Endothelial cell of hepatic sinusoid (primary cell): ENCODE measurements at regions not wholly inside any gene's neighbourhood (a gene's known extent, or its start where the extent isn't known, plus 50 kb on each side); places are given as distances from the start of the nearest gene placed in this dataset.

Experiments
- in situ Hi-C: cut with HindIII; loops from 2 replicates; pipeline ENCODE4 v1.10.0; 2017; ENCODE audit warnings: low sequenced_read_pairs

GRCh38 chrX:129188231-129188630 lies 335.1 kb downstream of the SMARCA1 start:
- in situ Hi-C loops, result no loop called here

DNA sequence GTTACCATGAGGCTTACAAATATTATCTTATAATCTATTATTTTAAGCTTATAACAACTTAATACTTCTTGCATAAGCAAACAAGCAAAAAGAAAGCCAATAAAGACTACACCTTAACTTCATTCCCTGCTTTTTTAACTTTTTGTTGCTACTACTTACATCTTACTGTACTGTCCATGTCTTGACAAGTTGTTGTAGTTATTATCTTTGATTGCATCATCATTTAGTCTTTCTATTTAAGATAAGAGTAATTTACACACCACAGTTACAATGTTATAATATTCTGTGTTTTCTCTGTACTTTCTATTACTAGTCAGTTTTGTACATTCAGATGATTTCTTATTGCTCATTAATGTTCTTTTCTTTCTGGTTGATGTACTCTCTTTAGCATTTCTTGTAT lies 346.6 kb downstream of the SMARCA1 start:
- in situ Hi-C loops, result no loop called here

- in situ Hi-C loops, result no loop called here
Measured at GRCh38 chrX:129161108-129161507, 362.2 kb downstream of the SMARCA1 start.

- in situ Hi-C loops, result no loop called here
Measured at GRCh38 chrX:129158505-129158904, 364.8 kb downstream of the SMARCA1 start.

GRCh38 chrX:129145840-129146272 lies 377.4 kb downstream of the SMARCA1 start:
- in situ Hi-C loops, result no loop called here

DNA sequence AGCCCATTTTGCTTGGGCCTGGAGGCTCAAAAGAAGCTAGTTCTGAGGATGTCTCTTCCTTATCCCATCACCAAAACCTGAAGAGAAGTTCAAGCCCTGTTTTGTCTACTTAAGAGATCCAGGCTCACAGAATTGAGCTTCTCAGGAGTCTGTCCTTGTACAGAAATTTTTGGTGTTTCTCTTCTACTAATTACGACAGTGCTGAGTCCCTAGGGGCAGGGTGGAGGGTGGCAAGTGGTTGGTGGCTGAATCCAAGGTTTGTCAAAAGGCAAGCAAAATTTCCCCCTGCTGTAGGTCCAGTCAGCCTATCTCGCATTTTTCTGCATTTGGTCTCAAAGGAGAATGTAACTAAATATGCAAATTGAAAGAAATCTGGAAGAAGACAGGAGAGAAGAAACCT lies 377.9 kb downstream of the SMARCA1 start:
- in situ Hi-C loops, result no loop called here

GRCh38 chrX:129144172-129145038 lies 378.9 kb downstream of the SMARCA1 start:
- in situ Hi-C loops, result no loop called here

GRCh38 chrX:129139837-129140598 lies 383.3 kb downstream of the SMARCA1 start:
- in situ Hi-C loops, result no loop called here

DNA sequence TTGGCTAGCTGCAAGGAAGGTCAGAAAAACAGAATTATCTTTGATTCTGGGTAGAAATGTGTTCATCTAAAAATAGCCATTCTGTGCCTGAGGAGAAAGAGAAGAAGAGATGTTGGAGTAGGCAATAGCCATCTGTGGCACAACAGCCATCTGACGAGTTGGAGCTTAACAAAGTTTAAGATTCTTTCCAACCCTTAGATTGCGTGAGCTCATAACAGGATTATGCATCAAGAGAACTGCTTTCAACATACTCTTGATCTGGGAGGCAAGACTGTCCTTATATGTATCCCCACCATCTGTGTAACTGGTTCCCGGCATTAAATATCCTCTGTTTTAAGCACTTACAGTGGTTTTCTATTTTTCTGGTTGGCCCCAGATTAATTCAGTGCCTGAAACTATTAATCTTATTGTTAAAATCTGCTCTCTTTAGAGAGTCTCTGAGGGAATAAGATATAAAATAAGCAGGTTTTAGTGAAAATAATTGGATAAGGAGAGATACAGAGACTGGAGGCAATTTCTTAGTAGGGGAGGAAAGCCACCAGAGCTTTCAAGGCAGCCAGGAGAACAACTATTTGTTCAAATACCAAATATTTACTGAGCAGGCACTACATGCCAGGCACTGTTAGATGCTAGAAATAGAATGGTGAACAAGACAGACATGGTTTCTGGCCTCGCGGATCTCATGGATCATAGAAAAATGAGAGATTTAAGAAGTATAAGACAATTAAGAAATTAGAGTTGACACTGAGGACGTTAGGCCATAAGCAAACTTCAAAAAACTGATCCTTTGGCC lies 398.0 kb downstream of the SMARCA1 start:
- in situ Hi-C loops, result no loop called here

- in situ Hi-C loops, result no loop called here
Measured at GRCh38 chrX:129123795-129124194, 399.5 kb downstream of the SMARCA1 start.

- in situ Hi-C loops, result no loop called here
Measured at GRCh38 chrX:129116676-129117470, 406.4 kb downstream of the SMARCA1 start.

DNA sequence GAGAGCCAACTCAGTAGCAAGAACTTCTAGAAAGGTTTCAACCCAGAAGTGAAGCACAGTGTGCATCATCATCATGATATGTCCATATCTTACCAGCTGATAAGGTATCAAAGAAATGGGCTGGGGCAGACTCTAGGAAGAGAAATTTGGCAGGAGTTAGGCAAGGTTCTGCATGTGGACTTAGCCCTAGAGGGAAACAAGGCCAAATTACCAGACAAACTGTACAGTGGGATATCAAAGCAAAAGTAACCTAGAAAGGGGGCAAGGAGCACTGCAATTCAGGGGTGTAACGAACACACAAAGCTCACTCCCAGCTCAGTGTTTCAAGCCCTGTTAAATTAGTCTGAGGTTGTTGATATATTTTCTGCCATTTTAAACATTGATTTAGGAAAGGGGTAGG lies 407.4 kb downstream of the SMARCA1 start:
- in situ Hi-C loops, result no loop called here

DNA sequence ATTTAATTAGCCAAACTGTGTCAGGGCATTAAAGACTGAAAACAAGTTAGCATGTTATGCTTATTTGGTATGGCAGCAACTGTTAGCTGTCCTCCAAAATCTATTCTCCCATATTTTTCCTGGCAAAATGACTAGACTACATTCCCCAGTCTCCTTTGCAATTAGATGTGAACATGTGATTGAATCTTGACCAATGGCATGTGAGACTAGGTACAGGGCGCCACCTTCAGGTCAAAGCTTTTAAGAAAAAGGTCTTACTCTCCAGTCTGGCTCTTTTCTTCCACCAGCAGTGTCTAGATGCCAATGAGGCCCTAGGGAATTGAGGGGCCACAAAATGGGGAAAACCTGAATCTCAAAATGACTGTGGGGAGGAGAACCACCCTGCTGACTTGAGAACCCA lies 408.2 kb downstream of the SMARCA1 start:
- in situ Hi-C loops, result no loop called here

GRCh38 chrX:129111081-129111798 lies 412.1 kb downstream of the SMARCA1 start:
- in situ Hi-C loops, result no loop called here

GRCh38 chrX:129108936-129109335 lies 414.4 kb downstream of the SMARCA1 start:
- in situ Hi-C loops, result no loop called here

DNA sequence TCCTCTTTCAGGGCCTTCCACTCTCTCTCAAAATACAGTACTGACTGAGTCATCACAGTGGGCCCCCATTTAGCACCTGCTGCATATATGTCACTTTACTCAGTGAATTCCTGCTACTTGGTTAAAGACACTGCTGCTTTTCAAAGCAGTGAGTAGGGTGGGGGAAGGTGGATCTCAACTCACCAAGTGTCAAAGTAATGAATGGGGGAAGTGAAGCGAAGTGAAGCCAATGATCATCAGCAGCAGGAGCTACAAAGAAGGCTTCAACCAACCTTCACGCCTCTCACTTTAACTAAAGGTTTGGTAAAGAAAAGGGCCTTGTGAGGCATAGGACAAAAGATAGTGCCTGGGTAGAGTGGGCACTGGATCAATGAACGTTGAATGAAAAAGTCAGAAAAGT lies 424.1 kb downstream of the SMARCA1 start:
- in situ Hi-C loops, result no loop called here

GRCh38 chrX:129097668-129098067 lies 425.6 kb downstream of the SMARCA1 start:
- in situ Hi-C loops, result no loop called here

DNA sequence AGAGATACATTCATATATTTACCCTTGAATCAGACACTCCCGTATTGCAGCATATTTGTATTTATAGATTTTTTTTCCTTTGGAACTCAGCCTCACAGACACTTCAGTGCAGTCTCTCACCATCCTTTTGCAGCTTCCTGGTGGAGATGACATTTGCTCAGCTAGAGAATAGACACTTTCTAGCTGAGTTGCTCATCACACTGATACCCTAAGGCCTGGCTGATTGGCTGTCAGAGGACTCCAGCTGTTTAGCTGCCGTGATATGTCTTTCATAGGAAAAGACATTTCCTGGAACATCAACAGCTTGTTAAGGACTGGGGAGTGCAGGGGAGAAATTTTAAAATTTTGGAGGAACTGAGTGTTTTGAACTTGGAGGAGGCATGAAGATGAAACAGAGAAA lies 429.6 kb downstream of the SMARCA1 start:
- in situ Hi-C loops, result no loop called here

DNA sequence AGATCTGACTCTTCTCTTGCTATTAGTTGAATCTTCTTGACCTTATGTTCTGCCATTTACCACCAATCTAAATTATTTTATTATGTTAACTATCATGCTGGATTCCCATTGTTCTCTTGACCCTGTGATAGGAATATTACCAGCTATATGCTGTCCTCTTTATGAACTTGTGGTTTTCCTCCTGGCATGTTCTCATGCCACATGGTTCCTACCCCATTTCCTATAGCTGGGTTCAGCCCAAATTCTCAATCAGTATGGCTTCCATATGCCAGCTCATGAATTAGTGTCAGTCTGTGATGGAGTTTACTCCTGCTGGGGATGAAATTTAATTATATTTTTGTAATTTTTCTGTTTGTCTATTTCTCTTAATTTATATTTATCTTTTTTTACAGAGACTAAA lies 430.5 kb downstream of the SMARCA1 start:
- in situ Hi-C loops, result no loop called here

GRCh38 chrX:129092242-129092641 lies 431.0 kb downstream of the SMARCA1 start:
- in situ Hi-C loops, result no loop called here
